ENCODE measurements at regions not wholly inside any gene's neighbourhood (a gene's known extent, or its start where the extent isn't known, plus 50 kb on each side); places are given as distances from the start of the nearest gene placed in this dataset.

DNA sequence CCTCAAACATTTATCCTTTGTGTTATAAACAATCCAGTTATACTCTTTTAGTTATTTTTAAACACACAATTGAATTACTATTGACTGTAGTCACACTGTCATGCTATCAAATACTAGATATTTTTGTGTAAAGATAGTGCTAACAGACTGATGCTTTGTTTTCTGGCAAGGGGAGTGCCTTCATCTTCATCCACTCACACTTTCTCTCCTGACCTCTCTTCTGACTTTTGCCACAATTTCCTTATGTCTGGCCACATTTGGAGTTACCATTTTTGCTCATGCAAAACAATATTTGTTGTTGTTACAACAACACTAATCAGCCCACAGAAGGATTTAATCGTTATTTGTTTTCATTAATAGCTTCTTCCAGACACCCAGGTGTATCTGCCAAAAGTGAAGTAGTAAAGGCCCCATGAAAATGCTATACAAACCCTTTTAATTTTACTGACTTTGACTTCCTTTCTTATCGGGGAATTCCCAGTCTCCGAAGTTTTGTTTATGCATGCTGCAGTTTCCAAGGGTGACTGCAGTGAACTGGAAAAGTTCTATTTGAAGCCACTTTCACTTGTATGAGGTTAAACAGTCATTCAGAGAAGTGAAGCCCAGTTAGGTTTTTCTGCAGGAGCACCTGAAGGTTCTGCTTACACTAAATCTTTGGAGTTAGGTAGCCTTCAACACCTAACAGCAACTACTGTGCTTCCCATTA is 66.1 kb upstream of the FRY start:
- DNase-seq, result no peak

DNA sequence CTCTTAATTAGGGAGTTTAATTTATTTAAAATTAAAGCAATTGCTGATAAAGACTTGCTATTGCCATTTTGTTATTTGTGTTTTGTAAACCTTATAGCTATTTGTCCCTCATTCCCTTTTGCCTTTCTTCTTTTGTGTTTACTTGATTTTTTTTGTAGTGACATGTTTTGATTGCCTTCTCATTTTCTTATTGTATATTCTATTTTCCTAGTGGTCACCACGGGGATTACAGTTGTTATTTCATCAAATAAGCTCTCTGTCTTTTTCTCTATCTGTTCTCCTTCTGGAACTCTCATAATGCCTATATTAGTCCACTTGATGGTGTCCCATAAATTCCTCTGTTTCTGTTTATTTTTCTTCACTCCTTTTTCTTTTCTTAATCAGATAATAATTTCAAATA is 64.4 kb upstream of the FRY start:
- peak; percentile 8 for DNase-seq

DNA sequence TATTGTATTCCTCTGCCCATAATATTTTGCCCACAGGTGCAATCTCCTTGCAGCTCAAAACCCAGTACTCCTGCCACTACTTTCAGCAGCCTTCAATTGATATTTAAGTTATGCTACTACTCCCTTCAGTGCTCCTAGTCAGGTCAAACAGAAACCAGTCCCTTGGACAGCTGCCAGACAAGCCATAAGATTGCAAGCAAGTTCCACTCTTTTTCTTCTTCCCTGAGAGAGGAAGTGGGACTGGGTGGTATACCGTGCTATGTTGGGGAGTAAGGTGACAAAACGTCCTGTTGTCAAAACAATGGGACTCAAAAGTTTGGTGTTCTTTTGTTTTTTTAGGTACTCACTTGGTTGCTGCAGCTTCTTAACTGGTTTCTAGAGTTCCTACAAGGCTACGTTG is 63.1 kb upstream of the FRY start:
- no peak for DNase-seq

DNA sequence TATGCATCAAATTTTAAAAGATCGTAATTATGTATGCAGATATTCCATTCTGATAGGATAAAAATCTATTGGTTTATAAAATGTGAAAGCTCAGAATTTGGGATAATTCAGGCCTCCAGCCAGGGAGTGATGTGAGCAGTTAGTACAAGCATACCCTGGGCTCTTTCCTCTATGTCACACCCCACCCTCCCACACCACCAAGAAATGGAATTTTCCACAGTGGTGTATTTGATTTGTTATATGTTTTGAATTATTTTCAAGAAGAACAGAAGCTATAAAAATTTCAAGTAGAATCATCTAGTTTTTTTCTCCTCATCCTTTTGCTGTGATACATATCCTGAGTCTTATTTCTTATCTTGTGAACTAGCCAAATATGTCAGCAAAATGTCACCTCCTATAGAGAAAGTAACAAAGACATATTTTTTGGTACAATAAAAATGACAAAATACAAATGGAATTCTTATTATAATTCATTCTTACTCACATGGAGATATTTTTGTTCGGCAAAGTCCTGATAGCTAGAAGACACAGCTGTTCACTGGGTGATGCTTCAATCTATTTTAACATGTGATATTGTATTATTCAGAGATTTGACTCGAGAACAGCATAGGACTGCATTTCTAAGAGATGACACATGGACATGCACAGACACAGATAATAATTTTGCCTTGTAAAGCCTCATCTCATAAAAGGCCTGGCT is 61.2 kb upstream of the FRY start:
- DNase-seq, result no peak

DNA sequence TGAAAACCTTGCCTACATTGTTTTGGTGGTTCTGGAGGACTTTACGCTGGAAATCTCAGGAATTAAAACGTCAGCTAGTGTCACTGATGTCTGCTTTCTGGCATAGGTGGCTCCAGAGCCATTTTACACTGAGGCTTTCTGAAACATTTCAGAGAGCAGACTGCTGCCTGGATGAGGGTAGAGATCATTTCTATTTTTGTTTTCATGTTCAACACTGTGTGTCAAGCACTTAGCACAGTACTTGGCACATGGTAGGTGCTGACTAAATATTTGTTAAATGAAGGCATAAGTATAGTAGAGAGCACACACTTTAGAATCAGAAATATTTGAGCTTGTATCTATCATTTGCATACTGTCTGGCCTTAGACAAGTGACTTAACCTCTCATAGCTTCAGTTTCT is 59.1 kb upstream of the FRY start:
- no peak for DNase-seq

DNA sequence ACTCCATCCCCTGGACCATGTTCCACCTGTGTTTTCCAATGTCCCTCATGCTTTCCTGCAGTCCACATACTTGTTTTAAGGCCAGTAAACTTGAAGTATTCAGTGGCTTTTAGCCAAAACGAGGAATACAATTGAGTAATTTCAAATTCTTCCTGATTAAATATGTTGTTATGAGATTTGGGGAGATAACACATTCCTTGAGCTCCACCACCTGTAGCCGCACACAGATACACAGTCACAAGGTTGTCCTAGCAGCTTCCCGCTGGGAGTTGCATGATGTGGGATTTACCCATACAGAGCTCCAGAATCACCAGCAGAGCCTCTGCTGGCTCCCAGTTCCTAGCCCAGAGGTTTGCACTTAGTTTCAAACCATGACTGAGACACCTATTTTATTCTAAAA is 53.6 kb upstream of the FRY start:
- DNase-seq, result no peak

DNA sequence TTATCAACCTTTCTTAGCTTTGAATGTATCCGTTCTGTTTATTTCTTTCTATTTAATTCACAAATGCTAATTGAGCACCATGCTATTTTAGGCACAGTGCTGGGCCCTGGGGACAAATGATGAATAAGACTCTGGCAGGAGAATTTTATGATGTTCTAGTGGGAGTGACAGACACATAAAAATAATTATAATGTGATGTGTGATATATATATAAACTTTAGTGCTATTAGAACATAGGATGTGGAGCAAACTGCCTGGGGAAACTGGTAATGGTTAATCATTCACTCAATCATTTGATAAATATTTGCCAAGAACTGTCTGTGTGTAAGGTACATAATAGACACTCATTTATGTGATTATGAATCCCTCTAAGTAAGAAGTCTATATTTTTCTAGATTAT is 50.7 kb upstream of the FRY start:
- DNase-seq, result no peak
